GM19438 (cell line): ENCODE measurements at regions not wholly inside any gene's neighbourhood (a gene's known extent, or its start where the extent isn't known, plus 50 kb on each side); places are given as distances from the start of the nearest gene placed in this dataset.

Experiments
- ATAC-seq: cut with Tn5 transposase; IDR thresholded peaks from one replicate; pipeline ENCODE4 v1.9.1; 2021; ENCODE audit warnings: low read depth; ENCODE audit not compliant: unreplicated experiment

GRCh38 chr6:91299544-91300491 lies 712.9 kb upstream of the MAP3K7 start:
- no peak for ATAC-seq

GRCh38 chr6:91298543-91299145 lies 711.8 kb upstream of the MAP3K7 start:
- ATAC-seq = no peak

DNA sequence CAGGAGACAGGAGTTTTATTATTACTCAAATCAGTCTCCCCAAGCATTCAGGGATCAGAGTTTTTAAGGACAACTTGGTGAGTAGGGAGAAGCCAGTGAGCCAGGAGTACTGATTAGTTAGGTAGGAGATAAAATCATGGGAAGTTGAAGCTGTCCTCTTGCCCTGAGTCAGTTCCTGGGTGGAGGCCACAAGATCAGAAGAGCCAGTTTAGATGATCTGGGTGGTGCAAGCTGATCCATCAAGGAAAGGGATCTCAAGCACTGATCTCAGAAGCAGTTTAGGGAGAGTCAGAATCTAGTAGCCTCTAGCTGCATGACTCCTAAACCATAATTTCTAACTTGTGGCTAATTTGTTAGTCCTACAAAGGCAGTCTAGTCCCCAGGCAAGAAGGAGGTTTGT lies 706.5 kb upstream of the MAP3K7 start:
- no peak for ATAC-seq

DNA sequence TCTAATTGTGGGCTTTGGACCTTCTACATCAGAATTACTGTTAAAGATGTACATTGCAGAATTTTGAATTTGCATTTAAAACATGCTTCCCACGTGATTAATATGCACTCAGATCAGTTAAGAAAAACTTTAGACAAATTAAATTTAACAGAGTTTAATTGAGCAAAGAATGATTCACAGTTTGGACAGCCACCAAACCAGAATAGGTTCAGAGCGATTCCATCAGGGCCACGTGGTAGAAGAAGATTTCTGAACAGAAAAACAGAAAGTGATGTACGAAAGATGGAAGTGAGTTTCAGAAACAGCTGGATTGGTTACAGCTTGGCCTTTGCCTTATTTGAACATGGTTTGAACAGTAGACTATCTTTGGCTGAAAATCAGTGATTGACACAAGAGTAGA lies 704.2 kb upstream of the MAP3K7 start:
- no peak for ATAC-seq

DNA sequence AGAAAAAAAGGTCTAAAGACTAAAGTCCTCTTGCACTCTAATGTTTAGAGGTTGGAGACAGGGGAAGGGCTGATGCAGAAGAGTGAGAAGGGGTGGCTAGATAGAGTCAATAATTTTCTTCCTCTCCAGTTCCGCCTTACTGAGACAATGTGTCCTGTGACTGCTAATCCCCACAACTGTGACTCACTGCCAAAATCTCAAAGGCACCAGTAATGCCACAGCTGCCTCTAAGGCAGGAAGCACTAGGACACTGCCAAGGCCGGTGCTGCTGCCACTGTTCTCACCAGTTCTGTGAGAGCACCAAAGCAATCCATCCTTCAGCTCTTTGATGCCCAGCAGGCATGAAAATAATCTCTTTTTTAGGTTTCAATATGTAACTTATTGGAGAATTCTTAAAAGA lies 701.9 kb upstream of the MAP3K7 start:
- ATAC-seq = no peak

- no peak for ATAC-seq
These were observed 695.0 kb upstream of the MAP3K7 start for GRCh38 chr6:91281901-91282300.

DNA sequence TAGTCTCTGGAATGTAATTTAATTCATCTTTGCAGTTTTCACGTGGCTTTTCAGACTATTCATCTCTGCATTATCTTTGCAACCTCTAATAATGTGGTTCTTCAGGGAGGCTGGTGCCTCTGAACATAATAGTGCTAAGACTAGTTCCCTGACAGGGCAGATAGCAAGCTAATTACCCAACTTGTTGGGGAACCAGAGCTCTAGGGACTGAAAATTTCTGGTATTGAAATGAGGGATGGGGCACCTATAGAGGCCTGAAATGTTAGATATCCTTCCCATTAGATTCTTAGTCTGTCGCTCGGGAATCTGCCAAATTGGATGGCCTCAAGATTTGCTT lies 693.6 kb upstream of the MAP3K7 start:
- no peak for ATAC-seq

DNA sequence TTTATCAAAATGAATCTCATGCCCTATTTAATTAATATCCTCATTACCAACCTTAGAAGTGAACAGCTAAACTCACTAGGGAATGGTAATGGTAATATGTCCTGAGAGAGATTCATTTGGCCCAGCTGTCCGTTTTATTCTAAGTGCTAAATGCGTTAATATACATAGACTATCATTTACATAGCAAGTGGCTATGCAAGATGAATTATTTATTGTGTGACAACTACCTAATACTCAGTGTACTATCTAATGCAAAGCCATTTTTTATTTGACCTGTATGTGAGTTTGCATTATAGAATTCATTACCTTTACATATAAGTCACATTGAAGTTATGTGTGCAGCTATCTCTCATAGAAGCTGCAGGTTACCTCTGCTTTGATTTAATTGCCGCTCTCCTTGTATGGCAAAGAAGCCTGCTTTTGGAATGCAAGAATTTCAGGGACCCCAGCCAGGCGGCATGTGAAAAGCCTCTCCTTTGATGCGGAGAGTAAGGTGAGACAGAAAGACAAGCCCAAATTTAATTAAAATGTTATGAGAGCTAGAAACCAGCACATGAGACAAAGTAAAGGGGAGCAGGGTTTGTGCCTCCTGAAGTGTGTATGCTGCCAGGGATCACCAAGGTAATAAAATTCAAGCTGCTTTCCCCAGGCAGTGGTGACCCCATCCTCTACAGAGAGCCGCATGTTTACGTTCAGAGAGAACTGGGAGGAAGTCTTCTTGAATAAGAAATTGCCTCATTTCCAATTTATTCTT lies 693.0 kb upstream of the MAP3K7 start:
- no peak for ATAC-seq

DNA sequence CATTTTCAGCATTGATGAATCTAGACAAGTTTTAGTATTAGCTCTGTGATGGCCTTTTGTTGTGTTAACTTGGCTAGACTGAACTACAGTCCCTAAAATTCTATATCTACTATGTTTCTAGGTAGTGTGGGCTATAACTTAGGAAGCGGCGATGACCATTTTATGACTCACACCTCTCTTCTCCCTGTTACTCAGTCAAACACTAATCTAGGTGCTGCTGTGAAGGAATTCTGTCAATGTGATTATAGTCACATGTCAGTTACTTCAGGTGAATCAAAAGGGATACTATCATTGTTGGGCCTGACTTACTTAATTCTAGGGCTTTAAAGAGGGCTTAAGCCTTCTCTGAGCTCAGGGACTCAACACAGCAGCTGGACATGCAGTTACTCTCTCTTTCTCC lies 691.5 kb upstream of the MAP3K7 start:
- no peak for ATAC-seq

DNA sequence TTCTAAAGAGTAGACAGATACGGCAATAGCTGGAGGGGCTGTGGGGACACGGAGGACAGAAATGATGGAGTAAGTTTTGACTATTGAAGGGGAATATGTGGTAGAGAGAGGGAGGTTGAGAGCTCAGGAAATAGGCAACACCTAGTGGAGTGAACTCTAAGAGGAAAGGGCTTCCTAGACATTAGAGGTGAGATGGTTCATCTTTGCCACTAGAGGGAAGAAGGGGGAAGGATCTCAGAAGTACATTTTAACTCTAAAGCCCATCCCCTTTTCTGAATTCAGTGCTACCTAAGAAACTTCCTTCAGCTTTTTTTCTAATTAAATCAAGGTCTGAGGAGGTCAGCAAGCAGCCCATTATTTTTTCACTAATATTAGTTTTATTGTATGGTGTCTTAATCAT lies 689.4 kb upstream of the MAP3K7 start:
- no peak for ATAC-seq

DNA sequence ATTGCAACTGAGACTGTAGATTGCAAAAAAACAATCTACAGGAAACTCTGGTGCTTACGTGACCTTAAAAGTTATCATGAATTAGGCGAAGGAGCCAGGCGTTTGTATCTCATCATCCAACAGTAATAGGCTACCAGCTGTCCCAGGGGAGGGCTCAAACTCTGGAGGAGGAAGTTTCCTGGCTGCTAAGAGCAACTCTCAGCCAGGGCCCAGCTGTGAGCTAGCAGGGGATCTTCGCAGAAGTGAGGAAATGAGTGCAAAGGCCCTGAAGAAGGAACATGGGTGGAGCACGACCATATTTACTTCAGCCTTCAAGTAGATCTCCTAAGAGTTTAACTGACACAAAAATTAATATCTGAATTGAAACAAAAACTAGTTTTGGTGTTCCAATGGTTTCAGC lies 686.9 kb upstream of the MAP3K7 start:
- no peak for ATAC-seq

- no peak for ATAC-seq
These were observed 684.9 kb upstream of the MAP3K7 start for GRCh38 chr6:91271807-91272206.

GRCh38 chr6:91268941-91269340 lies 682.1 kb upstream of the MAP3K7 start:
- ATAC-seq = no peak

GRCh38 chr6:91267246-91267645 lies 680.4 kb upstream of the MAP3K7 start:
- ATAC-seq = no peak

GRCh38 chr6:91266156-91266555 lies 679.3 kb upstream of the MAP3K7 start:
- ATAC-seq = no peak

- ATAC-seq = no peak
These were observed 656.6 kb upstream of the MAP3K7 start for GRCh38 chr6:91243436-91243835.

DNA sequence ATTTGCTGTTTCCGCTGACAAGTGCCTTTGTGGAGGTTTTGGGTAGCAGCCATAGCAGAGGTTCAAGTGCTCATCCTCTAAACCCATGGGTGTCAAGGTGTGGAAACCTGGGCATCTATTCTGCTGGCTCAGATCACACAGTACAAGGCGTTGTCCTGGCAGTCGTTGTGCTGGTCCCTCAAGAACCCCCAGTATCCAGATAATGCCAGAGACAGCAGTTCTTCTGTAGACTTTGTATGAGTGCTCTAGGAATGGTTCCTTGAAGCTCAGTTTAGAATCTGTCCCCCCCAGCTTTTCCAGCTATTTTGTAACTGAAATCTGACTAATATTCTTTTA lies 655.7 kb upstream of the MAP3K7 start:
- no peak for ATAC-seq

GRCh38 chr6:91241946-91242613 lies 655.2 kb upstream of the MAP3K7 start:
- ATAC-seq = no peak

DNA sequence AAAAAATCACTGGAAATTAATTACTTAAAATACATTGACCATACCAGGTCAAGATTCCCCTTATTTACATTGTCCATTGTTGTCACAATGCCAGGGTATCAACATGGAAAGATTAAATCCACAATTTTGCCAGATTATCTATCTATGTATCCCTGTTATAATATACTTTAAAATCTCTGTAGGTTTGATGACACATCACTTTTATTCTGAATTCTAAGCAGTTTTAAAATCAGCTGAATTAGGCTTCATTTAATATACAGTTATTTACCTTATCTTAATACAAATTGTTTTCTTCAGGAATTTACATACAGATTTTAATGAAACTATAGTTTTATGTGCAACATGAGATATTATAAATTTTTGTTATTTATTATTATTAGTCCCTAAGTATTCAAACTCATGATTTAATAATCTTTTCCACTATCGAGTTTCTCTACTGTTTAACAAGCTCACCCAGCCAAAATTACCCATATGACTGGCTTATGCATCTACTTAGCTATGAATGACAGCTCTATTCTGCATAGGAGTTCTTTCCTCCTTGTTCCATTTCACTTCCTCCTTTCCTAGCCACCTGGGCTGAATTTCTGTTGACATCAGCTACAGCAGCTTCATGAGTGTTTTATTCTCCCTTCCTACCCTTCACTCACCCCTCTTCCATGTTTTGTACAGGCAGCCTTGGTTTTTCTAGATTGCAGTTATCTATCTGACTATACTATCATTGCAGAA lies 654.2 kb upstream of the MAP3K7 start:
- no peak for ATAC-seq

DNA sequence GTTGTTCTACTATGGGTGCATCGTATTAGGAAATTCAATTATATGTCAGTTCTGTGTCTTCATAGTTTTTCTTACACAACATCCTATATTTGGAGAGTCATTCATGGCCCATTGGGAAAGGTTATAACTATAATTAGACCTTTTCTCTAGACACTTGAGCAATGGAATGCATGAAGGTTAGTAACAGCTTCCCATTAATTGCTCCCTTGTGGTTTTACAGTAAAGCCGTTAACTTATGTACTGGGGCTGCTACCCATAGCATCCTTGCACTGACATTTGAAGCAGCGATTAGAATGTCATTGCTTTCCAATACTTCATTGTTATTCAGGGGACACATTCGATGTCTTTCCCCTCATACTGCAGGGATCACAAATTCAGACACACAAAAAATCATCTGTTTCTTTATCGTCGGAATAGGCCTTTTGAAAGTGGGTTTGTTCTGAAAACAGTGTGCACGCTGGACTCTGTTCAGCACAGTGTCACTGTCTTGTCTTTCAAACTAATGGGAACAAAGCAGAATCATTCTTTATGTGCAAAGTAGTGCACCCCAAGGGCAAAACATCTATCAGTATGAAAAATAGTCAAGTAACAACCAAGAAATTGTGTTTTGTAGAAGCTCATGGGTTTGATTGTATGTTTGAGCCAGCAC lies 634.3 kb upstream of the MAP3K7 start:
- no peak for ATAC-seq
